Esophagus (tissue), 2 donors: ENCODE measurements at regions not wholly inside any gene's neighbourhood (a gene's known extent, or its start where the extent isn't known, plus 50 kb on each side); places are given as distances from the start of the nearest gene placed in this dataset.
"Not testable (repeated sequence)": the region's sequence is repeated elsewhere in the genome, so short reads cannot be mapped to it uniquely, and the experiment has no call there.

Source experiments
- H3K27ac ChIP-seq, 2 donors: one replicate each; pipeline ENCODE4 v1.5.1; 2013; ENCODE audit warnings: low read depth in 2 of 2, mild to moderate bottlenecking in 2 of 2, inconsistent platforms in 1 of 2, low read length in 1 of 2, moderate library complexity in 1 of 2
- H3K27me3 ChIP-seq, 2 donors: one replicate each; pipeline ENCODE4 v1.6.1; 2013; ENCODE audit warnings: low read length in 2 of 2, control low read depth in 1 of 2, mild to moderate bottlenecking in 1 of 2; ENCODE audit not compliant: insufficient read depth in 2 of 2, control insufficient read depth in 1 of 2
- H3K36me3 ChIP-seq, 2 donors: one replicate each; pipeline ENCODE4 v1.6.1; 2013; ENCODE audit warnings: low read length in 1 of 2; ENCODE audit not compliant: control insufficient read depth in 2 of 2, insufficient read depth in 2 of 2
- H3K4me1 ChIP-seq, 2 donors: one replicate each; pipeline ENCODE4 v1.6.1; 2013; ENCODE audit warnings: low read length in 1 of 2; ENCODE audit not compliant: control insufficient read depth in 2 of 2, insufficient read depth in 2 of 2
- H3K4me3 ChIP-seq, 2 donors: one replicate each; pipeline ENCODE4 v1.5.1; 2013; ENCODE audit warnings: low read length in 2 of 2, mild to moderate bottlenecking in 2 of 2, low read depth in 1 of 2, moderate library complexity in 1 of 2
- H3K9me3 ChIP-seq, 2 donors: one replicate each; pipeline ENCODE4 v1.6.1; 2013; ENCODE audit warnings: mild to moderate bottlenecking in 2 of 2, low read depth in 1 of 2, low read length in 1 of 2, moderate library complexity in 1 of 2; ENCODE audit not compliant: control insufficient read depth in 2 of 2, insufficient read depth in 1 of 2
- WGBS, 2 donors: extraction: QIAGEN DNeasy Blood & Tissue Kit; methylation state at CpG; one replicate each; pipeline ENCODE4 v1.1.7; 2013; 5-methylcytosine and 5-hydroxymethylcytosine counted together
- donor health status: healthy with polysubstance abuse.
- donor health status: Bipolar disorder and iron deficiency.

DNA sequence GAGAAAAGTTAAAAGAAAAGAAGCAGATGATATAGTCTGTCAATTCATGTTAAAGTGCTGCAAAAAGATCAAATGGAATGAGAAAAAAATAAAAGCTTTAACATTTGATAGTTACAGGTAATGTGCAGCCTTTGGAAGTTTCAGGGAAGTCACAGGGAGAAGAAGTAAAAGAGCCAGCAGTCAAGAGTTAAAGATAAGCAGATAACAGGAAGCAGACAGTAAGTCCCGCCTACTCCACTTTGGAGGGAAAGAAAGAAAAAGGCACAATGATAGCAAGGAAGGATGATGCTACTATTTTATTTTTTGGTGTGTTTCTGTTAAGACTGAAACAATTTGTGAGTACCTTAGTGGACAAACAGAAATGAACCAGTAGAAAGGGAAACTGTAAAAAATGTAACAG, 111.1 kb upstream of the KRR1 start:
- Histone ChIP-seq H3K27me3 (no peaks in the 10 kb centered on the region), H3K4me3 (no peak overlapping the region), H3K27ac (no peak overlapping the region), H3K9me3 (no peaks in the 10 kb centered on the region), H3K4me1 (no peaks in the 10 kb centered on the region), H3K36me3 (no peaks in the 10 kb centered on the region)
- 98 to 100% methylated on average over 1 of the region's 1 CpG for WGBS, 2 donors

DNA sequence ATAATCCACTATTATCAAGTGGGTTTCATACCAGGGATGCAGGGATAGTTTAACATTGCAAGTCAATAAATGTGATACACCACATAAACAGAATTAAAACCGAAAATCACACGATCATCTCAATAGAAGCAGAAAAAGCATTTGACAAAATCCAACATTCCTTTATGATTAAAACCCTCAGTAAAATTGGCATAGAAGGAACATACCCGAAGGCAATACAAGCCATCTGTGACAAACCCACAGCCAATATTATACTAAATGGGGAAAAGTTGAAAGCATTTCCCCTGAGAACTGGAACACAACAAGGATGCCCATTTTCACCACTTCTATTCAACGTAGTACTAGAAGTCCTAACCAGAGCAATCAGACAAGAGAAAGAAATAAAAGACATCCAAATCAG, 103.0 kb upstream of the KRR1 start:
- not testable (repeated sequence) for H3K27ac ChIP-seq, H3K27me3 ChIP-seq
- WGBS, 2 donors: 59 to 70% methylated on average over 4 of the region's 4 CpGs

DNA sequence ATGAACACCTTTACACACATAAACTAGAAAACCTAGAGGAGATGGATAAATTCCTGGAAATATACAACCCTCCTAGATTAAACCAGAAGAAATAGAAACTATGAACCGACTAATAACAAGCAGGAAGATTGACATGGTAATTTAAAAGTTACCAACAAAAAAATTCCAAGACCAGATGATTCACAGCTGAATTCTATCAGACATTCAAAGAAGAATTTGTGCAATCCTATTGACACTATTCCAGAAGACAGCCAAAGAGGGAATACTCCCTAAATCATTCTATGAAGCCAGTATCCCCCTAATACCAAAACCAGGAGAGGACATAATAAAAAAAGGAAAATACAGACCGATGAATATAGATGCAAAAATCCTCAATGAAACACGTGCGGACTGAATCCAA, 102.6 kb upstream of the KRR1 start:
- Histone ChIP-seq H3K9me3 (no peaks in the 10 kb centered on the region), H3K27ac (no peak overlapping the region), H3K36me3 (no peaks in the 10 kb centered on the region), H3K4me1 (no peaks in the 10 kb centered on the region), H3K27me3 (no peaks in the 10 kb centered on the region), H3K4me3 (no peak overlapping the region)
- WGBS, 2 donors: 76 to 78% methylated on average over 4 of the region's 4 CpGs

More for the DNA sequence above, 103.0 kb upstream of the KRR1 start:
- H3K4me1 ChIP-seq, H3K4me3 ChIP-seq, H3K36me3 ChIP-seq, H3K9me3 ChIP-seq: not testable (repeated sequence)

DNA sequence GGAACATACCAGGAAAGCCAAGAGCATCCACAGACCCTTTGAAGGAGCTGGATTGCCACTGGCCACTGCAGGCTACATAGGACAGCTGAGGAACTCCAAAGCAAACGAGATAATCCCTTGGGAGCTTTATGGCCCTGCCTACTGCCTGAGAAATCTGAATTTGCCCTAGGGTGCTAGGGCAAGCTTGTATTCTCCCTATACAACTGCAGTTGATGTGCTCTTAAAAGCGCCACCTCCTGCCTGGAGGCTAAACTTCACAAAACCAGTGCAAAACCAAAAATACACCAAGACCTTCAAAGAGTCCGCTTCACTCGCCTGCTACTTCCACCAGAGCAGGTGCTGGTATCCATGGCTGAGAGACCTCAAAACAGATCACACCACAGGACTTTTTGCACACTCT, 99.6 kb upstream of the KRR1 start:
- no peak overlapping the region for H3K27ac ChIP-seq
- H3K9me3 ChIP-seq: no peaks in the 10 kb centered on the region
- H3K4me1 ChIP-seq: no peaks in the 10 kb centered on the region
- H3K4me3 ChIP-seq: no peak overlapping the region
- 90% methylated on average over 4 of the region's 4 CpGs for WGBS, 2 donors
- H3K27me3 ChIP-seq: no peaks in the 10 kb centered on the region
- no peaks in the 10 kb centered on the region for H3K36me3 ChIP-seq

DNA sequence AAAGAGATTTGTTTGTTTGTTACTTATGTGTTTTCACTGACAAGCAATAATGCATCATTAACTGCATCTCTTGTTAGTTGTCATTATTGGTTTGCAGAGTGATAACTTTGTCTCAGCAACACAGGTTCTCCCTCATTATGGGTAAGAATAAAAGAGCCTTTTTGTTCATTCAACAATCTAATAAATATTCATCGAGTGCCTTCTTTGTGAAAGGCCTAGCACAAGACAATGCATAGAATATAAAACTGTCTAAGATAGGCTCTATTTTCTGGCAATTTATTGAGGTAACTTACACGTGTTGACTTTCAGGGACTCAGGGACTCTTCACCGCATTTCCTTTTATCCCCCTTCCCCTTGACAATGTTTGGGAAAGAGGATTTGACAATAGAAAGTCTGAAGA, 95.5 kb upstream of the KRR1 start:
- no peaks in the 10 kb centered on the region for H3K36me3 ChIP-seq
- H3K4me3 ChIP-seq: no peak overlapping the region
- WGBS, 2 donors: 85 to 89% methylated on average over 3 of the region's 3 CpGs
- no peaks in the 10 kb centered on the region for H3K27me3 ChIP-seq
- H3K27ac ChIP-seq: no peak overlapping the region
- no peaks in the 10 kb centered on the region for H3K9me3 ChIP-seq
- no peaks in the 10 kb centered on the region for H3K4me1 ChIP-seq

DNA sequence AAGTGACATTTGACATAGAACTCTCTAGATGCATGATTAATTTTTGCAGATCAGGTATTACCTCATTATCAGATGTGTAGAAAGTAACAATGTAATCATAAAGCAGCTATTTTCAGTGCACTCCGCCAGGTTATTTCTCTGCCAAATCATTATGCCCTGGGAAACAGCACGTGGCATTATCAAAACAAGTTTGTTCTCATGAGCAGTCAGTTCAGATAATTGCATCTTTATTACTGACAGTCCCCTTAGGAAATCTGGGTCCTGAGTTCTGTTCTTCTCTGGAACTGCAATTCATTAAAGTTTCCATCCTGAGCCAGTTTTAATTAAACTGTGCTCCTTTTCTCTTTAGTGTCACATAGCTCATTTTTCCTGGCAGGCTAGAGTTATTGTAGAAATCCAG, 94.7 kb upstream of the KRR1 start:
- H3K4me3 ChIP-seq: no peak overlapping the region
- H3K27me3 ChIP-seq: no peaks in the 10 kb centered on the region
- no peaks in the 10 kb centered on the region for H3K36me3 ChIP-seq
- H3K9me3 ChIP-seq: no peaks in the 10 kb centered on the region
- WGBS, 2 donors: 29 to 31% methylated on average over 2 of the region's 2 CpGs
- H3K27ac ChIP-seq: no peak overlapping the region
- H3K4me1 ChIP-seq: no peaks in the 10 kb centered on the region

DNA sequence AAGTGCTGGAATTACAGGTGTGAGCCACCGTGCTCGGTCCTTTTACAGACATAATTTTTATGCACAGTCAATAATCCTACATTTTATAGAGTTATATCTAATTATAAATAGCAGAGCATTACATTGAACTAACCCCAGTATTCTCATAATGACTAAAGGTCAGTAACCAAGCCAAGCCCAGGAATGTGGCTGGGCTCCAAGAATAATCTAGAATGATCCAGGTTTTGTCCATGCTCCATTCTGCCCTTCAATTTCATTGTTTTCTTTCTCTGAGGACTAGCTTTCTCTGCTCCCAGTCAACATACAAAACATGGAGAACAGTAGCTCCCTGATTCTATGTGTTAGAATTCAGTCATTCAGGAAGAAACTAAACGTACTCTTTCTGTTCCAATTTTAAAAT, 92.1 kb upstream of the KRR1 start:
- no peaks in the 10 kb centered on the region for H3K36me3 ChIP-seq
- WGBS, 2 donors: 86 to 89% methylated on average over 3 of the region's 3 CpGs
- no peak overlapping the region for H3K27ac ChIP-seq
- H3K4me1 ChIP-seq: no peaks in the 10 kb centered on the region
- H3K27me3 ChIP-seq: no peaks in the 10 kb centered on the region
- no peaks in the 10 kb centered on the region for H3K9me3 ChIP-seq
- no peak overlapping the region for H3K4me3 ChIP-seq

DNA sequence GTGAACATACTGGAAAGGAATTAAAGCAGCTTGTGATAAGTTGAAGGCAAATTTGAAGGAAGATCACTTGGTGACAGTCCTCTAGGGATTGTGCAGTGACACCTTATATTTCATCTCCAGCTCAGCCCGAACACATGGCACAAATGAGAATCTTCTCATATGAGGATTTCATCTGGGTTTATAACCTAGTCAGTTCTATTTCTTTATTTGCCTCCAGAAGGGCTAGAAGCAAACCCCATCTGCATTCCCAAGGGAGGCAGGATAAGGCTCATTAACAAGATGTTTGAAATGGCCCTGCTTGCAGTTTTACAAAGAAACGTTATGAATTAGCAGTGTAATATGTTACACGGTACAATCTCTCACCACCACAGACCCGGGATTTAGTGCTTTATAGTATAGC, 90.7 kb upstream of the KRR1 start:
- Histone ChIP-seq H3K4me1 (no peaks in the 10 kb centered on the region), H3K4me3 (no peak overlapping the region), H3K36me3 (no peaks in the 10 kb centered on the region), H3K27ac (no peak overlapping the region), H3K27me3 (no peaks in the 10 kb centered on the region), H3K9me3 (no peaks in the 10 kb centered on the region)
- 80 to 81% methylated on average over 4 of the region's 4 CpGs for WGBS, 2 donors

DNA sequence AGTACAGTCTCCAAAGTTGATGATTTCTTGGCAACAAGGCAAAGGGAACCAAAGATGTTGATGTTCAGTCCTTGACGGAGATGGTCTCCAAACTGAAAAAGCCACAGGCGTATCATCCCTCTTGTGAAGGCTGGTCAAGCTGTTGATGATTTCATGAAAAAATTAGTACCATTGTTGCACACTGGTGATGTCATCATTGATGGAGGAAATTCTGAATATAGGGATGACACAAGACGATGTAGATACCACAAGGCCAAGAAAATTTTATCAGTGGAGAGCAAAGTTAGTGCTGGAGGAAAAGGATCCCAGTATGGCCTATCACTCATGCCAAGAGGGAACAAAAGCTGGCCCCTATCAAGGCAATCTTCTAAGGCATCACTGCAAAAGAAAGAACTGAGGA, 88.7 kb upstream of the KRR1 start:
- Histone ChIP-seq H3K36me3 (no peaks in the 10 kb centered on the region), H3K9me3 (no peaks in the 10 kb centered on the region), H3K27ac (no peak overlapping the region), H3K4me1 (no peaks in the 10 kb centered on the region), H3K4me3 (no peak overlapping the region), H3K27me3 (no peaks in the 10 kb centered on the region)
- 95 to 96% methylated on average over 3 of the region's 3 CpGs for WGBS, 2 donors

DNA sequence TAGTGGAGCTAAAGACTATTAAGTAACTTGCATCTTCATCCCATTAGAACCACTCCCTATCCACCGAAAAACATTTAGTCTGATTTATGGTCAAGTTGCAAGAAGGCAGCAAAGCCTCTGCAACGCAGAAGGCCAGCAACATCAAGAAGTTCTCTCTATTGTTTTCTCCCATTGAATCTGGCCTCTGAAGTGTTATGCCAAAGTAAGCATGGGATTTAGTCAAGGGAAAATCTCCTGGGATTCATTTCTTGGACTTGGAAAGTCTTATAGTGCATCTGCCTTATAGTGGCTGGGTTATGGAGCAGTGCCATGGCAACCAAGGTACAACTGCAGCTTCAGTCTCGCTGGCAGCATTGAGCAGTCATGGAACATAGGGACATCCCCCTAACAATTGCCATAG, 87.7 kb upstream of the KRR1 start:
- Histone ChIP-seq H3K4me1 (no peaks in the 10 kb centered on the region), H3K4me3 (no peak overlapping the region), H3K9me3 (no peaks in the 10 kb centered on the region), H3K27ac (no peak overlapping the region), H3K27me3 (no peaks in the 10 kb centered on the region), H3K36me3 (no peaks in the 10 kb centered on the region)
- 79 to 86% methylated on average over 3 of the region's 3 CpGs for WGBS, 2 donors
